ENCODE measurements at regions not wholly inside any gene's neighbourhood (a gene's known extent, or its start where the extent isn't known, plus 50 kb on each side); places are given as distances from the start of the nearest gene placed in this dataset.

- intact Hi-C loops (cut with micrococcal nuclease) = no loop called here
- no peak overlapping the region for H3K4me2 ChIP-seq (replicated peaks; ENCODE audit: extremely low read depth, low read length, poor library complexity, severe bottlenecking)
- no peak overlapping the region for H2AFZ ChIP-seq (ENCODE audit: insufficient read depth, low read depth, low read length, poor library complexity, severe bottlenecking)
- H3K36me3 Mint-ChIP-seq = no peaks in the 10 kb centered on the region
- no peak overlapping the region for H3K4me3 ChIP-seq (replicated peaks in 1 of 3; ENCODE audit: low read depth in 2 of 3, low read length in 3 of 3)
- 61% methylated on average over 3 of the region's 6 CpGs for WGBS (ENCODE audit: insufficient coverage)
- no peak overlapping the region for H3K9ac ChIP-seq (ENCODE audit: insufficient read depth, low read length, poor library complexity, severe bottlenecking)
- no peaks in the 10 kb centered on the region for H3K4me1 ChIP-seq (ENCODE audit: control insufficient read depth in 1 of 2, insufficient read depth in 2 of 2, low read length in 2 of 2)
- no peaks in the 10 kb centered on the region for H3K27me3 ChIP-seq (ENCODE audit: control insufficient read depth in 2 of 2, insufficient read depth in 2 of 2, low read length in 2 of 2)
- H3K79me2 ChIP-seq (ENCODE audit: insufficient read depth, low read length) = no peaks in the 10 kb centered on the region
- H3K27ac Mint-ChIP-seq = no peak overlapping the region
- H3K27me3 Mint-ChIP-seq (ENCODE audit: low read depth in 3 of 3) = peaks cover 0 to 2% (median 0%) of the 10 kb centered on the region in 3 donors
- H3K4me1 Mint-ChIP-seq = no peaks in the 10 kb centered on the region
- no peak overlapping the region for H3K27ac ChIP-seq (ENCODE audit: low read depth in 1 of 2, low read length in 2 of 2)
- H3K4me3 Mint-ChIP-seq = no peak overlapping the region
- H3K9me3 Mint-ChIP-seq = peaks cover 0 to 10% (median 3%) of the 10 kb centered on the region in 7 donors
- no peak for TF ChIP-seq CTCF (IDR thresholded peaks at IDR 0.05)
- H4K20me1 ChIP-seq (ENCODE audit: insufficient read depth, low read length) = no peaks in the 10 kb centered on the region
- DNase-seq = no peak
- peaks cover 0 to 6% of the 10 kb centered on the region in 2 donors for H3K9me3 ChIP-seq (replicated peaks in 1 of 2; ENCODE audit: control insufficient read depth in 1 of 2, insufficient read depth in 1 of 2, low read length in 2 of 2)
- H3K36me3 ChIP-seq (replicated peaks in 1 of 2; ENCODE audit: control insufficient read depth in 1 of 2, insufficient read depth in 2 of 2, low read length in 2 of 2) = no peaks in the 10 kb centered on the region
These were observed 255.6 kb upstream of the CNTN4 start for GRCh38 chr3:1843111-1843510.

DNA sequence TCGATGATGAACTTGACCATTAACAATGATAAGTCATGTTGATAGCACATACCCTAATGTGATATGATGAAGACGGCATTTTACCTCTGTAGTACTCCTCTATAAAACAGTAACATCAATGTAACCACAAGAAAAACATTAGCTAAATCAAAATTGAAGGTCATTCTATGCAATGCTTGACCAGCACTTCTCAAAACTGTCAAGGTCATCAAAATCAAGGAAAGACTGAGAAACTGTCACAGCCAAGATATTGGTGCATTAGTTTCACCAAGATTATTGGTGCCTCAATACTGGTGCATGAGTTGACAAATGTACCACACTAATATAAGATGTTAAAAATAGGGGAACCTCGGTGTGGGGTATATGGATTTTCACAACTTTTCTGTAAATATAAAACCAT is 251.1 kb upstream of the CNTN4 start:
- Histone ChIP-seq H3K9ac (ENCODE audit: insufficient read depth, low read length, poor library complexity, severe bottlenecking) (no peak overlapping the region), H3K27me3 (ENCODE audit: control insufficient read depth in 2 of 2, insufficient read depth in 2 of 2, low read length in 2 of 2) (no peaks in the 10 kb centered on the region), H3K36me3 (replicated peaks in 1 of 2; ENCODE audit: control insufficient read depth in 1 of 2, insufficient read depth in 2 of 2, low read length in 2 of 2) (no peaks in the 10 kb centered on the region), H3K27ac (ENCODE audit: low read depth in 1 of 2, low read length in 2 of 2) (no peak overlapping the region), H3K9me3 (replicated peaks in 1 of 2; ENCODE audit: control insufficient read depth in 1 of 2, insufficient read depth in 1 of 2, low read length in 2 of 2) (peaks cover 2 to 5% of the 10 kb centered on the region in 2 donors), H3K4me1 (ENCODE audit: control insufficient read depth in 1 of 2, insufficient read depth in 2 of 2, low read length in 2 of 2) (no peaks in the 10 kb centered on the region), H2AFZ (ENCODE audit: insufficient read depth, low read depth, low read length, poor library complexity, severe bottlenecking) (no peak overlapping the region), H3K4me2 (replicated peaks; ENCODE audit: extremely low read depth, low read length, poor library complexity, severe bottlenecking) (no peak overlapping the region), H3K79me2 (ENCODE audit: insufficient read depth, low read length) (no peaks in the 10 kb centered on the region), H4K20me1 (ENCODE audit: insufficient read depth, low read length) (no peaks in the 10 kb centered on the region), H3K4me3 (replicated peaks in 1 of 3; ENCODE audit: low read depth in 2 of 3, low read length in 3 of 3) (no peak overlapping the region)
- no peak for DNase-seq
- no CpG with 5 or more reads among the region's 3 CpGs for WGBS (ENCODE audit: insufficient coverage)
- Mint-ChIP-seq H3K4me1 (no peaks in the 10 kb centered on the region), H3K4me3 (no peak overlapping the region), H3K27ac (no peak overlapping the region), H3K27me3 (ENCODE audit: low read depth in 3 of 3) (no peaks in the 10 kb centered on the region), H3K9me3 (peaks cover 0 to 6% (median 2%) of the 10 kb centered on the region in 7 donors), H3K36me3 (no peaks in the 10 kb centered on the region)
- TF ChIP-seq CTCF (IDR thresholded peaks at IDR 0.05) = no peak
- intact Hi-C loops (cut with micrococcal nuclease) = no loop called here
